ENCODE measurements at regions not wholly inside any gene's neighbourhood (a gene's known extent, or its start where the extent isn't known, plus 50 kb on each side); places are given as distances from the start of the nearest gene placed in this dataset. TPM values are rescaled to one million over a fixed set of nuclear protein-coding genes. Genes with fewer than 3 reads are reported as not detected.

Small RNA genes lying in the stretch of these regions (small RNA-seq; reads per million reads assigned to genes)
- not detected for gene RNU6-555P
